WTC11 (cell line): ENCODE measurements at regions not wholly inside any gene's neighbourhood (a gene's known extent, or its start where the extent isn't known, plus 50 kb on each side); places are given as distances from the start of the nearest gene placed in this dataset.

Source experiments
- ATAC-seq: fragments of 200-7000 bp; cut with Tn5 transposase; 2 replicates; pipeline ENCODE4 v1.10.0; 2021; ENCODE audit warnings: mild to moderate bottlenecking, moderate library complexity
- CTCF ChIA-PET: fragments of 300-600 bp; sonication (Branson Sonifier 250); formaldehyde crosslinking; loops from one replicate; lab custom pipeline; 2021; ENCODE audit warnings: antibody characterized with exemption; lab: Charles Lee
- POLR2A ChIA-PET: fragments of 350-600 bp; sonication (Branson Sonifier 250); formaldehyde crosslinking; loops from one replicate; lab custom pipeline; 2021; ENCODE audit warnings: antibody characterized with exemption; lab: Charles Lee
- DNase-seq: peaks from one replicate; pipeline ENCODE4 v3.0.0; 2021; ENCODE audit warnings: low spot score
- H3K27ac Mint-ChIP-seq: 2 replicates; pipeline ENCODE4 v1.8.0; 2021; ENCODE audit warnings: mixed read lengths
- H3K27me3 Mint-ChIP-seq: 2 replicates; pipeline ENCODE4 v1.8.0; 2021; ENCODE audit warnings: low read depth, mild to moderate bottlenecking, moderate library complexity, mixed read lengths
- H3K36me3 Mint-ChIP-seq: 2 replicates; pipeline ENCODE4 v1.8.0; 2021; ENCODE audit warnings: mixed read lengths
- H3K4me1 Mint-ChIP-seq: 2 replicates; pipeline ENCODE4 v1.8.0; 2022; ENCODE audit warnings: mixed read lengths
- H3K4me3 Mint-ChIP-seq: 2 replicates; pipeline ENCODE4 v1.8.0; 2021; ENCODE audit warnings: mild to moderate bottlenecking, moderate library complexity, mixed read lengths
- H3K9me3 Mint-ChIP-seq: 2 replicates; pipeline ENCODE4 v1.8.0; 2021; ENCODE audit warnings: mixed read lengths
- ATF6 ChIP-seq: sonication (generic); formaldehyde crosslinking; IDR thresholded peaks from 2 replicates; pipeline ENCODE4 v1.8.1; 2023; ENCODE audit warnings: mild to moderate bottlenecking, missing genetic modification reagents
- CBFB ChIP-seq: sonication (generic); formaldehyde crosslinking; IDR thresholded peaks from 2 replicates; pipeline ENCODE4 v1.8.1; 2022; ENCODE audit warnings: mild to moderate bottlenecking, low read depth, missing genetic modification reagents
- CREB1 ChIP-seq: sonication (generic); formaldehyde crosslinking; IDR thresholded peaks from 2 replicates; pipeline ENCODE4 v1.8.0; 2023; ENCODE audit warnings: mild to moderate bottlenecking, missing genetic modification reagents
- CREM ChIP-seq: sonication (generic); formaldehyde crosslinking; IDR thresholded peaks from 2 replicates; pipeline ENCODE4 v1.8.1; 2022; ENCODE audit warnings: mild to moderate bottlenecking, missing genetic modification reagents, moderate library complexity
- EMX1 ChIP-seq: fragments of 250-450 bp; sonication (Bioruptor Pico); IDR thresholded peaks from 2 replicates; pipeline ENCODE4 v1.8.0; 2021; ENCODE audit warnings: mild to moderate bottlenecking
- GRHL2 ChIP-seq: fragments of 250-450 bp; sonication (Bioruptor Pico); IDR thresholded peaks from 2 replicates; pipeline ENCODE4 v1.8.0; 2022; ENCODE audit warnings: mild to moderate bottlenecking, moderate library complexity; ENCODE audit not compliant: insufficient replicate concordance, severe bottlenecking
- GTF2I ChIP-seq: fragments of 250-450 bp; sonication (Bioruptor Pico); conservative IDR thresholded peaks from 2 replicates; pipeline ENCODE4 v1.4.0; 2021; ENCODE audit warnings: mild to moderate bottlenecking
- JAZF1 ChIP-seq: fragments of 250-450 bp; sonication (Bioruptor Pico); IDR thresholded peaks from 2 replicates; pipeline ENCODE4 v1.9.0; 2021; ENCODE audit warnings: moderate library complexity, mild to moderate bottlenecking, inconsistent platforms
- MYBL2 ChIP-seq: sonication (generic); formaldehyde crosslinking; IDR thresholded peaks from 2 replicates; pipeline ENCODE4 v1.8.1; 2023; ENCODE audit warnings: mild to moderate bottlenecking, moderate library complexity, missing genetic modification reagents
- NFATC4 ChIP-seq: fragments of 250-450 bp; sonication (Bioruptor Pico); IDR thresholded peaks from 2 replicates; pipeline ENCODE4 v1.9.0; 2021; ENCODE audit warnings: mild to moderate bottlenecking
- NFE2L1 ChIP-seq: sonication (generic); formaldehyde crosslinking; IDR thresholded peaks from 2 replicates; pipeline ENCODE4 v1.8.1; 2023; ENCODE audit warnings: missing genetic modification reagents
- TP53 ChIP-seq: sonication (generic); formaldehyde crosslinking; IDR thresholded peaks from 2 replicates; pipeline ENCODE4 v1.8.1; 2023; ENCODE audit warnings: mild to moderate bottlenecking, missing genetic modification reagents
- USF2 ChIP-seq: sonication (generic); formaldehyde crosslinking; IDR thresholded peaks from 2 replicates; pipeline ENCODE4 v1.8.1; 2023; ENCODE audit warnings: mild to moderate bottlenecking, missing genetic modification reagents, moderate library complexity
- ZNF232 ChIP-seq: sonication (generic); formaldehyde crosslinking; IDR thresholded peaks from 2 replicates; pipeline ENCODE4 v1.8.0; 2022; ENCODE audit warnings: mild to moderate bottlenecking, missing genetic modification reagents
- ZNF396 ChIP-seq: fragments of 250-450 bp; sonication (Bioruptor Pico); IDR thresholded peaks from 2 replicates; pipeline ENCODE4 v1.8.0; 2021; ENCODE audit warnings: mild to moderate bottlenecking, moderate library complexity, borderline replicate concordance
- ZNF423 ChIP-seq: fragments of 250-450 bp; sonication (Bioruptor Pico); IDR thresholded peaks from 2 replicates; pipeline ENCODE4 v2.1.2; 2022; ENCODE audit warnings: mild to moderate bottlenecking, moderate library complexity
- TF ChIP-seq, protein P1 (sequence below): sonication (generic); formaldehyde crosslinking; IDR thresholded peaks from 2 replicates; pipeline ENCODE4 v1.8.0; 2023; ENCODE audit warnings: mild to moderate bottlenecking, missing genetic modification reagents
- TF ChIP-seq, protein P2 (sequence below): fragments of 200-600 bp; IDR thresholded peaks from 2 replicates; pipeline ENCODE4 v1.8.0; 2022; ENCODE audit warnings: antibody characterized with exemption
- TF ChIP-seq, protein P3 (sequence below): fragments of 250-450 bp; sonication (Bioruptor Pico); IDR thresholded peaks from 2 replicates; pipeline ENCODE4 v1.9.0; 2021; ENCODE audit warnings: moderate library complexity, mild to moderate bottlenecking, inconsistent platforms, borderline replicate concordance
- TF ChIP-seq, protein P4 (sequence below): sonication (generic); formaldehyde crosslinking; IDR thresholded peaks from 2 replicates; pipeline ENCODE4 v1.8.0; 2023; ENCODE audit warnings: missing genetic modification reagents
- TF ChIP-seq, protein P5 (sequence below): sonication (generic); formaldehyde crosslinking; IDR thresholded peaks from 2 replicates; pipeline ENCODE4 v1.8.1; 2023; ENCODE audit warnings: mild to moderate bottlenecking, missing genetic modification reagents, moderate library complexity

GRCh38 chr1:242774256-242774655 is 249.8 kb upstream of the PLD5 start (continued):
- TF ChIP-seq MYBL2 (CRISPR knock-in tag) = no peak

- no peaks in the 10 kb centered on the region for H3K27me3 Mint-ChIP-seq
- ChIA-PET POLR2A (no interaction called here), CTCF (no interaction called here)
- no peaks in the 10 kb centered on the region for H3K4me1 Mint-ChIP-seq
- DNase-seq (no peak), ATAC-seq (no peak)
- no peak for TF ChIP-seq ZNF423 (CRISPR knock-in tag)
- TF ChIP-seq NFE2L1 (CRISPR knock-in tag) = no peak
- no peak for TF ChIP-seq NFATC4 (CRISPR knock-in tag)
- TF ChIP-seq USF2 (CRISPR knock-in tag) = no peak
- TF ChIP-seq ATF6 (CRISPR knock-in tag) = no peak
- TF ChIP-seq MYBL2 (CRISPR knock-in tag) = no peak
- peaks cover 18% of the 10 kb centered on the region for H3K36me3 Mint-ChIP-seq
- no peak overlapping the region for H3K27ac Mint-ChIP-seq
- no peak overlapping the region for H3K4me3 Mint-ChIP-seq
- H3K9me3 Mint-ChIP-seq = peaks cover 28% of the 10 kb centered on the region
Observed at GRCh38 chr1:242770366-242770765, 245.9 kb upstream of the PLD5 start.

GRCh38 chr1:242764161-242764560 is 239.7 kb upstream of the PLD5 start:
- Mint-ChIP-seq H3K27ac (no peak overlapping the region), H3K9me3 (peaks cover 19% of the 10 kb centered on the region), H3K36me3 (peaks cover 2% of the 10 kb centered on the region; the same call in 1 of the 2 replicates), H3K4me1 (no peaks in the 10 kb centered on the region), H3K4me3 (no peak overlapping the region), H3K27me3 (no peaks in the 10 kb centered on the region)
- ChIA-PET CTCF (no interaction called here), POLR2A (no interaction called here)
- TF ChIP-seq CREM (CRISPR knock-in tag) = no peak
- TF ChIP-seq, protein P1, sequence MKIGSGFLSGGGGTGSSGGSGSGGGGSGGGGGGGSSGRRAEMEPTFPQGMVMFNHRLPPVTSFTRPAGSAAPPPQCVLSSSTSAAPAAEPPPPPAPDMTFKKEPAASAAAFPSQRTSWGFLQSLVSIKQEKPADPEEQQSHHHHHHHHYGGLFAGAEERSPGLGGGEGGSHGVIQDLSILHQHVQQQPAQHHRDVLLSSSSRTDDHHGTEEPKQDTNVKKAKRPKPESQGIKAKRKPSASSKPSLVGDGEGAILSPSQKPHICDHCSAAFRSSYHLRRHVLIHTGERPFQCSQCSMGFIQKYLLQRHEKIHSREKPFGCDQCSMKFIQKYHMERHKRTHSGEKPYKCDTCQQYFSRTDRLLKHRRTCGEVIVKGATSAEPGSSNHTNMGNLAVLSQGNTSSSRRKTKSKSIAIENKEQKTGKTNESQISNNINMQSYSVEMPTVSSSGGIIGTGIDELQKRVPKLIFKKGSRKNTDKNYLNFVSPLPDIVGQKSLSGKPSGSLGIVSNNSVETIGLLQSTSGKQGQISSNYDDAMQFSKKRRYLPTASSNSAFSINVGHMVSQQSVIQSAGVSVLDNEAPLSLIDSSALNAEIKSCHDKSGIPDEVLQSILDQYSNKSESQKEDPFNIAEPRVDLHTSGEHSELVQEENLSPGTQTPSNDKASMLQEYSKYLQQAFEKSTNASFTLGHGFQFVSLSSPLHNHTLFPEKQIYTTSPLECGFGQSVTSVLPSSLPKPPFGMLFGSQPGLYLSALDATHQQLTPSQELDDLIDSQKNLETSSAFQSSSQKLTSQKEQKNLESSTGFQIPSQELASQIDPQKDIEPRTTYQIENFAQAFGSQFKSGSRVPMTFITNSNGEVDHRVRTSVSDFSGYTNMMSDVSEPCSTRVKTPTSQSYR (CRISPR knock-in tag) = no peak
- TF ChIP-seq JAZF1 (CRISPR knock-in tag) = no peak
- TF ChIP-seq ZNF396 (CRISPR knock-in tag) = no peak
- TF ChIP-seq CBFB (CRISPR knock-in tag) = no peak
- TF ChIP-seq GRHL2 (CRISPR knock-in tag) = no peak
- TF ChIP-seq, protein P2, sequence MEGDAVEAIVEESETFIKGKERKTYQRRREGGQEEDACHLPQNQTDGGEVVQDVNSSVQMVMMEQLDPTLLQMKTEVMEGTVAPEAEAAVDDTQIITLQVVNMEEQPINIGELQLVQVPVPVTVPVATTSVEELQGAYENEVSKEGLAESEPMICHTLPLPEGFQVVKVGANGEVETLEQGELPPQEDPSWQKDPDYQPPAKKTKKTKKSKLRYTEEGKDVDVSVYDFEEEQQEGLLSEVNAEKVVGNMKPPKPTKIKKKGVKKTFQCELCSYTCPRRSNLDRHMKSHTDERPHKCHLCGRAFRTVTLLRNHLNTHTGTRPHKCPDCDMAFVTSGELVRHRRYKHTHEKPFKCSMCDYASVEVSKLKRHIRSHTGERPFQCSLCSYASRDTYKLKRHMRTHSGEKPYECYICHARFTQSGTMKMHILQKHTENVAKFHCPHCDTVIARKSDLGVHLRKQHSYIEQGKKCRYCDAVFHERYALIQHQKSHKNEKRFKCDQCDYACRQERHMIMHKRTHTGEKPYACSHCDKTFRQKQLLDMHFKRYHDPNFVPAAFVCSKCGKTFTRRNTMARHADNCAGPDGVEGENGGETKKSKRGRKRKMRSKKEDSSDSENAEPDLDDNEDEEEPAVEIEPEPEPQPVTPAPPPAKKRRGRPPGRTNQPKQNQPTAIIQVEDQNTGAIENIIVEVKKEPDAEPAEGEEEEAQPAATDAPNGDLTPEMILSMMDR = no peak
- TF ChIP-seq CREB1 (CRISPR knock-in tag) = no peak
- TF ChIP-seq, protein P3, sequence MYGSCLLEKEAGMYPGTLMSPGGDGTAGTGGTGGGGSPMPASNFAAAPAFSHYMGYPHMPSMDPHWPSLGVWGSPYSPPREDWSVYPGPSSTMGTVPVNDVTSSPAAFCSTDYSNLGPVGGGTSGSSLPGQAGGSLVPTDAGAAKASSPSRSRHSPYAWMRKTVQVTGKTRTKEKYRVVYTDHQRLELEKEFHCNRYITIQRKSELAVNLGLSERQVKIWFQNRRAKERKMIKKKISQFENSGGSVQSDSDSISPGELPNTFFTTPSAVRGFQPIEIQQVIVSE = no peak
- no peak for TF ChIP-seq ZNF232 (CRISPR knock-in tag)
- TF ChIP-seq EMX1 = no peak
- TF ChIP-seq, protein P4, sequence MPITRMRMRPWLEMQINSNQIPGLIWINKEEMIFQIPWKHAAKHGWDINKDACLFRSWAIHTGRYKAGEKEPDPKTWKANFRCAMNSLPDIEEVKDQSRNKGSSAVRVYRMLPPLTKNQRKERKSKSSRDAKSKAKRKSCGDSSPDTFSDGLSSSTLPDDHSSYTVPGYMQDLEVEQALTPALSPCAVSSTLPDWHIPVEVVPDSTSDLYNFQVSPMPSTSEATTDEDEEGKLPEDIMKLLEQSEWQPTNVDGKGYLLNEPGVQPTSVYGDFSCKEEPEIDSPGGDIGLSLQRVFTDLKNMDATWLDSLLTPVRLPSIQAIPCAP (CRISPR knock-in tag) = no peak
- no peak for TF ChIP-seq GTF2I
- TF ChIP-seq ATF6 (CRISPR knock-in tag) = no peak
- TF ChIP-seq TP53 (CRISPR knock-in tag) = no peak
- TF ChIP-seq, protein P5, sequence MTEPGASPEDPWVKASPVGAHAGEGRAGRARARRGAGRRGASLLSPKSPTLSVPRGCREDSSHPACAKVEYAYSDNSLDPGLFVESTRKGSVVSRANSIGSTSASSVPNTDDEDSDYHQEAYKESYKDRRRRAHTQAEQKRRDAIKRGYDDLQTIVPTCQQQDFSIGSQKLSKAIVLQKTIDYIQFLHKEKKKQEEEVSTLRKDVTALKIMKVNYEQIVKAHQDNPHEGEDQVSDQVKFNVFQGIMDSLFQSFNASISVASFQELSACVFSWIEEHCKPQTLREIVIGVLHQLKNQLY (CRISPR knock-in tag) = no peak
- no peak for ATAC-seq
- no peak for DNase-seq
